Cerebellar cortex (tissue), 1 donor: ENCODE measurements at regions not wholly inside any gene's neighbourhood (a gene's known extent, or its start where the extent isn't known, plus 50 kb on each side); places are given as distances from the start of the nearest gene placed in this dataset.

Experiments used
- DNase-seq: peaks from one replicate; pipeline ENCODE4 v3.0.0-alpha.2; 2015; ENCODE audit warnings: low spot score

DNA sequence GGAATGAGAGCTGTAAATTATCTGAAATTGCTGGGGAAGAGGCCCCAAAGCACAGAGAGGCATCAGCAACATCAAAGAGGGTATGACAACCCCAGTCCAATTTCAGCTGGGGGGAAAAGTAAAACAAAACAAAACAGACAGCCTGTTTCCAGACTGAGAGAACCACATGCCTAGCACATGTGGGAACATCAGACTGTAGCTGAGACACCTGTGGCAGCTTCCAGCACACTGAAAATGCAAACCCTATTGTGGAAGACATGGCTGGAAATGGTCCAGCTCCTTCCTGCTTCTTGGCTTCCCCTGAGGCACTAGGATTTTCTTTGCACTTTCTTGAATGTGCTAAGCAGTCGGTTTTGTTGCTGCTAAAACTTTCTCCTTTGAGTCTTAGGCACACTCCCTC, 240.9 kb upstream of the STS start:
- DNase-seq = no peak

DNA sequence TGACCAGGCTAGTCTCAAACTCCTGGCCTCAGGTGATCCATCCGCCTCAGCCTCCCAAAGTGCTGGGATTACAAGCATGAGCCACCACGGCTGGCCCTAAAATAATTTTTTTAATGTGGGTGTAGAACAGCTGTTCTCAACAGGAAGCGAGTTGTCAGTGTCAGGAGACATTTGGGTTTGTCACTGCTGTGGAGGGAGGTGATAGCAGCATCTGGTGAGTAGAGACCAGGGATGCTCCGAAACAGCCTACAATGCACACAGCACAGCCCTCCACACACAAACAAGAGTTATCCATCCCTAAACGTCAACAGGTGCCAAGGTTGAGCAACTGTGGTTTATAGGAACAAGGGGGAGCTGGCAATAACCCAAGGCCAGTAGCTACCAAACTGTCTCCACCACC, 243.4 kb upstream of the STS start:
- no peak for DNase-seq

DNA sequence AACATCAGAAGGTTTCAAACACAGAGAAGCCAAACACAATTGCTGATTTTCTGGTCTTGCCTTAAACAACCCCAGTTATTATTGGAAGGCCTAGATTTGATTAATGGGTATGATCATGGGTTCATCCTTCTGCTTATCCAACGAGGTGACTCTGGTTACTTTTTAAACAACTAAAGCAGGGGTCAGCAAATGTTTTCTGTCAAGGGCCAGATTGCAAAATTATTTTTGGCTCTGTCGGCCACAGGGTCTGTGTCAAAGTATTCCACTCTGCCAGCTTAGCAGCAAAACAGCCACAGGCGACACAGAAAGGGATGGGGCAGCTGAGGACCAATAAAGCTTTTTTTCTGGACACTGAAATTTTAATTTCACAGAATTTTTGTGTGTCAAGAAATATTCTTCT, 249.1 kb upstream of the STS start:
- DNase-seq = no peak

DNA sequence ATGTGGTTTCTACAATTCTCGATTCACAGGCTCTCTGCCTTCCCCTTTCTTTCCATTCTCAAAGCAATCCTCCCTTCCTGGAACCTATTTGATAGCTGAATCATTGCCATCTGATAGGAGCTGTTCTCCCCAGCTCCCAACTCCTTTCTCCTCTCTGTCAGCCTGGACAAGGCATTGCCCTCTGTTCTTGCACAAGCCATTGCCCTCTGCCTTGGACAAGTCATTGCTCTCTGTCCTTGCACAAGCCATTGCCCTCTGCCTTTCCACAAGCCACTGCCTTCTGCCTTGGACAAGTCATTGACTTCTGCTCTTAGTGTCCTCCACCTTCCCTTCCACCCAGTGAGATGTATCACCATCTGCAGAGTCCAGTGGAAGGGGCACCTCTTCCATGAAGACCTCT, 256.1 kb upstream of the STS start:
- no peak for DNase-seq

DNA sequence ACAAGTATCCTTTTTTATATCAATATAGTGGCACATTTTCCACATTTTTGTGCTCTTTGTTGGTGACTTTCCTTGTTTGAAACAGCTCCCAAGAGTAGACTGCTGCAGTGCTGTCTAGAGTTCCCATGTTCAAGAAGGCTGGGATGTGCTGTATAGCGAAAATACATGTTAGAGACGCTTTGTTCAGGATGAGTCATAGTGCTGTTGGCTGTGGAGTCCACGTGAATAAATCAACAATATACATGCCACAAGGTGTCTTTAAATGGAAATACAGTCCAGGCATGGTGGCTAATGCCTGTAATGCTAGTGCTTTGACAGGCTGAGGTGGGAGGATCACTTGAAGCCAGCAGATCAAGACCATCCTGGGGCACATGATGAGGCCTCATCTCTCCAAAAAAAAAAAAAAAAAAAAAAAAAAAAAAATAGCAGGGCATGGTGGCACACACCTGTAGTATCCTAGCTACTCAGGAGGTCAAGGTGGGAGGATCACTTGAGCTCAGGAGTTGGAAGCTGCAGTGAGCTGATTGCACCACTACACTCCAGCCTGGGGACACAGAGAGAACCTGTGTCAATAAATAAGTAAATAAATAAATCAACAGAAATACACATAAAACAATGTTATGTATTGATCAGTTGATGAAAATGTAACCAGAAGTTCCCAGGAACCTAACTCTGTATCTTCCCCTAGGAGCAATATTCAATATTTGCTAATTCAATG, 256.8 kb upstream of the STS start:
- no peak for DNase-seq

DNA sequence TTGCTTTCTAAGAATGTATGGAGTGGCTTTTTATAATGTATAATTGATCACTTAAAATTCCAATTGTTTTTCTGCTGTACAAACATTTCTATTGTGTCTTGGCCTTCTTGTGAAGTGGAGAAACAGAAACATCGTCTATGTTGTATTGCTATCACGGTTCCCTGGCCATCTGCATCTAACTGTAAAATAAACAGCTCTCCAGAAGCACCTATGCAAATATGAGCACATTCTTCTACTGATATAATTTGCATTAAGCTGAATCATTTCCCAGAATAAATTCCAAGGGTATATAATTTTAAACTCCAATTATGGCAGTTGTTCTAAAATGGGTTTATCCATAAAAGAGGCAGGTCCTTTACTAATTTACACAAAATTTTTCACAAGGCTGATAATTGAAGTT, 261.6 kb upstream of the STS start:
- no peak for DNase-seq

DNA sequence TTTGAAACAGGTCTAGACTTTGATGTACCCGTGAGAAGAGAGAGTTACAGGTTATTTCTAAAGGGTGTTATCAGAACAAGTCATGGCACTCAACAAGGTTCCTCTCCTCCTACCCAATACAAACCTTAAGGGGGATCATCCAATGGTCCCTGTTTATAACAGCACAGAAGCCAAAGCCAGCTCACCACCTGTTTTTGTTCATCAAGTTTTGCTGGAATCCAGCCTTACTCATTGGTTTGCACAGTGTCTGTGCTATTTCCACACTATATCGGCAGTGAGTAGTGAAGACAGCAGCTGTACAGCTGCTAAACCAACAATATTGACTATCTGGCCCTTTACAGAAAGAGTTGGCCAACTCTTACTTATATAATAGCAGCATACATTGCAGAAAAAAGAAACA, 262.1 kb upstream of the STS start:
- no peak for DNase-seq

DNA sequence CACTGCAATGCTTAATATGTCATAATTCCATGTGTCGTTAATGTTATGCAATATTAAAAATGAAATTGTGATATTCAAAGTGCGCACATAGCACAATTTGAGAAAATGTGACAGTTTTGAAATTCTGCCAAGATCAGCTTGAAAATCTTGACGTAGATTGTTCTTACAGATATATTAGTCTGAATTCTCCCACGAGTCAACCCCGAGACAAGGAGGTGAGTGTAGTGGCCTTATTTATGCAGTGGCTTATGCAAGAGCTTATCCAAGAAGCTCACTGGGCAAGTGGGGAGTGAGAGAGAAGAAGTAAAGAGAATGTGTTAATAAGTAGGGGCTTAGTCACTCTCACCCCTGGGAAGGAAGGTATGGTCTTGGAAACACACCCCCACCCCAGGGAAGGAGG, 286.1 kb upstream of the STS start:
- DNase-seq = no peak

DNA sequence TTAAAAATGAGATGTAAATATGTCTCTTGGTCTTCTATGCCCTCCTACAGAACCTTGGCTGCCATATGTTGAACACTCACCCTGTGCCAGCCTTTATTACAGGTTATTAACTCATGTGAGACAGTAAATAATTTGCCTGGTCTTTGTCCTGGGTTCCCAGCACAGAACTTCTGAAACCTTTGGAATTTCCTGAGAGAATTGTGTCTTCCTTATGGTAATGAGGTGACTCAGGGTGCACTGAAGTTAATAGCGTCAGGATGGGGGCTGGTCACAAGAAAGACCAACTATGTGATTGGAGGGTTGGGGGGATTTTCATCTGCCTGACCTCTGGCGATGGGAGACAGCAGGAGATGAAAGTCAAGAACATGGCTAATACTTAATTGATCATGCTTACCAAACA, 289.8 kb upstream of the STS start:
- DNase-seq = no peak

DNA sequence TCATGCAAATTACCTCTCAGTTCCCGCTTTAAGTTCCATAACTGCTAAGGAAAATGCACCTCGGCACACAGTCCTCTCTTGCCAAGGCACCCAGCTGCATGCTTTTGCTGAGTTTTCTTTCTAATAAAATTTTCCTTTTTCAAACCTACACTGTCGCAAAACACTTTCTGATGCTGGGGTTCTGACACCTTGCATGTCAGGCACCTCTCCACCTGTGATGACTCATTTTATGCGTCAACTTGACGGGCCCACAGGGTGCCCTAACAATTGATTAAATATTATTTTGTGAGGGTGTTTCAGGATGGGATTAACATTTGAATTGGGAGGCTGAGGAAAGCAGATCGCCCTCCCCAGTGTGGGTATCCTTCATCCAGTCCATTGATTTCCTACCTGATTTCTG, 291.0 kb upstream of the STS start:
- no peak for DNase-seq

DNA sequence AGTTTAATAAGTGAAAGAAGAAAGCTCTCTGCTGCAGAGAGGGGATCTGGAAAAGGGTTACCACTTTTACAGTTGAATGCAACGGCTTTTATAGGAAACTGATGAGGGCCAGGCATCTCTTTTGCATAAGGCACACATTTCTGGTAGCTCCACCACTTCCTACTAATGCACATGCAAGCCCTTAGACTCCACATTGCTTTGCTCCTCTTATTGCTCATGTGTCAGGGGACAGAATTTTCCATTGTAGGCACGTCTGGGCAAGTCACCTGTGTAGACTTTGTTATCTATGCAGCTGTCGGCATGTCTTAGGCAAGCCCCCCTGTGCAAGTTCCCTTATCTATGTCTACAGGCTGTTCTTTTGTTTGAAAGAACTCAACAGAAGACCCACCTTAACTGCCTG, 294.6 kb upstream of the STS start:
- no peak for DNase-seq

DNA sequence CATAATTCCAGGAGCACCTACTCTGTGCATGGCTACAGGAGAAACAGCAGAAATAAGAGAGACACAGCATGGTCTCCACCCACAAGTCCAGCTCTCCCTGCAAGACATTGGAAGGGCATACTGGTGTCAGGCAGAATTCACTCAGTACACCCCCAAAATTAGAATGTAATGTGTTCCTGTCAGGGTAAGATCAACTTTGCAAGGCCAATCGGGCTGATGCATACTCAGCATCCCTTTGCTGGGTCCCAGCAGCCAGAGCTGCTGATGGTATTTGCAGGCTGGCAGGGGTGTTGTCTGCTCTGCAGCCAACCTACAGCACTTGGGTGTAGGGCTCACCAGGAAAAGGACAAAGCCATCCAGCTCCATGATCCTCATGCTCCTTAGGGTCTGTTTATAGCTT, 295.4 kb upstream of the STS start:
- no peak for DNase-seq

DNA sequence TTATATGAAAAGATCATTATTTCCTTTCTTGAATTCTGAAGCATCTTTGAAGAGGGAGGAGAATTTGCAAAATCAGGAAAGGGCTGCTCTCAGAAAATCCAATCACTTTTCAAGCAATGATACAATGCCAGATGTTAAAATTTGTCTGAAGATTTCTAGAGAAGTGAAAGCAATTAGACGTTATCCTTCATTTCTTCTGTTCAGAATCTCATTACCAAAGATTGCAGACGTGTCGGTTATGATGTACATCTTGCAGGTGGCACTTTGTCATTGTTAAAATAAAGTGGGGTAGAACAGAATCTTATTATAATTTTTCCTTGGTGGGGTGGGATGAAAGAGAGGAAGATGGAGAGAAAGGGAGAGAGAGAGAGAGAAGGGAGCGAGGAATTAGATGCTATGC, 296.4 kb upstream of the STS start:
- DNase-seq = no peak

DNA sequence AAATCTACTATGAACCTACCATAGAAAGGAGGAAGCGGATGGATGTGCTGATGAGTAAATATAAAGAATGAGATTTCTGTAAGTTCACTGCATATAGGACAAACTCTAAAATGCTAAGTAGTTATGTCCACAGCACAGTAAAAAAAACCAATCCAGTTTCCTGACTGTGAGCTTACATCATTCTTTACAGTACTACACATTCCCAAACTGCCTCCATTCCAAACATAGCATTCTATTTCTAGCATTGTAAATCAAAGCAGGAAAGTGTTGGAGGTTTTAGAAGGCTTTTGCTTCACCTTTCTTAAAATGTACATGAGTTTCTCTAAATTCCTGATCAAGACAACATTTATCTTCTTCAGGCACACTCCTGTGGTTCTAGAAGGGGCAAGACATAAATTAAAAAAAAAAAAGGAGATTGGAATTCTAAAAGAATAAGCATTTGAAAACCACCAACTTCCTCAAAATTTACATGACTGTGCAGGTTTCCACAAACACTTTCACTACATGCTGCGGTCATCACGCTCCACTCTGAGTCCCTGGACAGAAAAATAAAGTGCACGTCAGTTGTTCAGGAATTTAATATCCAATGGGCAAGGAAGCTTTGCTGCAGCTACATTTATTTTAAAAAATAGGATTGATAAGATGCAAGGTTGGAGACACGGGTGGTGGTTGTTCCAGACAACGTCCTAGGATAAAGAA, 297.6 kb upstream of the STS start:
- DNase-seq = no peak

DNA sequence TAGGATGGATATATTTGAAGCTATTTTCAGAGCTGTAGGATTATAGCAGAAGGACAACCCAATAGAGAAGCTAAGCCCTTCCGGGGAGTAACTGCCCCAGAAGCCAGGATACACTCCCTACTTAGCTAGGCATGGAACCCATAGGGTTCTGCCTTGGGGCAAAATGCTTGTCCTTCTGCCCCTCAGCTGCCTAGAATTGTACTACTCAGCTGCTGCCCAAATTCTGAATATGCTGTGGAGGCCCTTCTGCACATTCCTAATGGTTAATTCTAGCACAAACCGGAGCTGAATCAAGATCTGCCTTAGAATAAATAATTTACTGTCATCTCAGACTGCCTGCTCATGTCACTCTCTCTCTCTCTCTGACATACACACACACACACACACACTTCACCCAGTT, 297.7 kb upstream of the VCX3A start:
- DNase-seq = no peak

DNA sequence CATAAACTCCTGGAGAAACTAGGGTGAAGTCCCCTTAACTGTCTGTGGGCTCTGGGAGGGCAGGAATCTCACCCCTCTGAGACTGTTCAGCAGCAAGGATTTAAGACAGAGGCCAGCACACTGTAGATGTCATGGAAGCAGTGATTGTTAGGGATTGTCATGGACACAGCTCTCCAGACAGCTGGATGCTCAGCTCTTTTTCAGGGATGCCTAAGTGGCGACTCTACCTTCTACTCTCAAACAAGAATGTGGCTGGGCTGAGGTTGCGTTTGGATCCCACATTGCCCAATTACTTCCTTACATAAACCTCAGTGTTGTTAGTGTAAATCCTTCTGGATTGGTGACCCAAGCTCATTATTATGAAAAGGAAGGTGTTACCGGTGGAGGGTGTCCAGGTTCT, 291.9 kb upstream of the VCX3A start:
- DNase-seq = no peak

DNA sequence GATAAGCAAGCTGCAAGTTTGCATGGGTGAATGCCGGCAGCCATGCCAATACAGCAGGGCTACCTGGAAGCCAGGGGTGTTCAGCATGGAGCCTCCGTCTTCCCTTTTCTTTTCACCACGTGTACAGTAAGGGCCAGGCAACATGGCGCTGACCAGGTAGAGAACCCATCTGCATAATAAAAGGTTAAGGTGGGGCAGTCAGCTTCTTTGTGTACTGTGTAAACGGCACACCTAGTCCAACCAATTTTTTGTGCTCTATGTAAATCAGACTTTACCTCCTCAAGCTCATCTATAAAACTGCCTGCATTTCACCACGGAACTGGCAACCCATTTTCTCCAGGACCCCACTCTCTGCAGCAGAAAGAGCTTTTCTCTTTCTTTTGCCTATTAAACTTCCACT, 286.8 kb upstream of the VCX3A start:
- no peak for DNase-seq

DNA sequence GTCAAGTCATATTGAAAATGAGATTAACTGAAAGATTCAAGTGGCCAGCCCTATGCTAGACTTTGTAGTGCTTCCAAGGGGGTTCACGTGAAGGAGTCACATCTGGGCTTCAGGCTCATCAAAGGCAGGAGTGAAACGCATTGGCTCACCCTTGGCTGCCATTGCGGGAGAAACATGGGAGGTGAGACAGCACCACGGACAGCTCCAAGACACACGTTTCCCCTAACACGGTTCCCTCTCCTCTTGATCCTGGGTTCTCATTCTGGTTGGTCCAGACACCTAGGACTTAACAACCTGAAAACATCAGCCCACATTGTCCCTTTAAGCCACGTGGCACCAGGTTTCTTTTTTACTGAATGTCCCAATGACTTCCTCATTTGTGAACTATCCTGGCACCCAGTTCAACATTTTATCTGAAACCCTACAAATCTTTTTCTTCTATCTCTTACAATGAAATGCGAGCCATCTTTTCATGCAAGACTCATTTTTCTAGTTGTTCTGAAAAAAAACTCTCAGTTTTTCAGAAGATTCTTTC, 279.0 kb upstream of the VCX3A start:
- DNase-seq = no peak

DNA sequence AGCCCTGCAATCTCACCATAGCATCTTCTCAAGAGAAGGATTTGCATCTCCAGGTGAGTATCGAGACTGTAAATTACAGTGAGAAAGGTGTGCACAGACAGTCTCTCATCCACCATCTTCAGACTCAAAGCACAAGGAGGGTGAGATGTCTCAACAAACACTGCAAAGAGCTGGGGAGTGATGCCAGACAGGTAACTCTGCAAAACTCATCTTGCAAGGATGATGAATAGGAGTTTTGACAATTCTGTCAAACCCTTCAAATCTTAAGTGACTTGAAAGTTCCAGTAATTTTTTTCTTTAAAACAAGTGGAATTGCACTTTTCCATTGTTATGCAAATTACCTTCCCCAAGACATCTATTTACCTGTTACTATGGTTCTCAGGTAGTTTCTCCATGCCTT, 277.2 kb upstream of the VCX3A start:
- DNase-seq = no peak

DNA sequence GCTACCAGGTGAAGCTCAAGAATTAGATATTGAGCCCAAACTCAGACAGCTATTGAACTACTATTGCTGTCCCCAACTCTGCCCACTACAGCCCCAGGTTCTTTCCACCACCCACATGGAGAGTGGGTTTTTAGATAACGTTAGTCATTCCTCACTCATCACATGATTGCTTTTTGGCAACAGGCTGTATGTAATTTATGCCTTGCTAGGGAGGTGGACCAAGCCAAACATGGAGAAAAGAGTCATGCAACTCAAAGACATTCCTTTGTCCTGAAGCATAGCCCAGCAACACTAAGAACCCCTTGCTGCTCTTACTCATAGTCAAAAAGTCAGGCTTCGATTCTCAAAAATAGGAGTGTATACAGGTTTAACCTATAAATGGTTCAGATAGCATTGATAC, 275.9 kb upstream of the VCX3A start:
- DNase-seq = no peak

DNA sequence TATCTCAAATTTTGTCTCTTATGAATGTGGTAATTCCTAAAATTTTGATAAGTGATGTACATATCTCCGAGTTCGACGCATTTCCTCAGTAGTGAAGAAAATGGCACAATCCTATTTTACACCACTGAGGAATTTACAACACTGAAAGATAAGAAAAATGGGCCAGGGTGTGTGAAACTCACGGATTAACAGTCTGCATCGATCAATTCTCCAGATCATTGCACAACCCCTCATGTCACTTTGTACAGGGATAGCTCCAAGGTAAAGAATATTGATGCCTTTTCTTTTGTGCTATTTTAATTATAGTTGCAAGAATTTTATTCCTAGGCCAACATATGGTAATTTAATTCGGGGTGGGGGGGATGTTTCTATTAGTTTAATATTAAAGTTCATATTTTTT, 268.7 kb upstream of the VCX3A start:
- DNase-seq = no peak

DNA sequence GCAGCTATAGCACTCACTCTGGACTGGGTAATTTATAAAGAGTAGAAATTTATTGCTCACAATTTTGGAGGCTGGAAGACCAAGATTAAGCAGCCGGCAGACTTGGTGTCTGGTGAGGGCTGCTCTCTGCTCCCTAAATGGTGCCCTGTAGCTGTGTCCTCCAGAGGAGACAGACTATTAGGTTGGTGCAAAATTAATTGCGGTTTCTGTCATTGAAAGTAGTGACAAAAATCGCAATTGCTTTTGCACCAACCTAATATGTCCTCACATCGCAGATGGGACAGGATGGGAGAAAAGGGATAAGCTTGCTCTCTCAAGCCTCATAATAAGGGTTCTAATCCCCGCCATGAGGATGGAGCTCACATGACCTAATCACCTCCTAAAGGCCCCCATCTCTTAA, 258.1 kb upstream of the VCX3A start:
- DNase-seq = no peak

DNA sequence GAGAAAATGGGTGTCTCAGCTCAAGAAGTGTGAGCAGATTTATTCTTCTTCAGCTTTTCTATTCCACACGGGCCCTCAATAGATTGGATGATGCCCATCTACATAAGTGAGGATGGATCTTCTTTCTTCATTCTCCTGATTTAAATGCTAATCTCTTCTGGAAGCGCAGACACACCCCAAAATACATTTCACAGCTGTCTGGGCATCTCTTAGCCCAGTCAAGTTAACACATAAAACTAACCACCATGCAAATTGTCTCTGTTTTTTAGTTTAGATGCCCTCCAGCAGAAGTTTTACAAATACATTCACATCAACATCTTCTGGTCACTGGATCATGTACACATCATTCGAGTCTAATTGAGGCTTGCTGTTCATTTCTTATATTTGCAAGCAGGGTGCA, 249.0 kb upstream of the VCX3A start:
- DNase-seq = no peak

DNA sequence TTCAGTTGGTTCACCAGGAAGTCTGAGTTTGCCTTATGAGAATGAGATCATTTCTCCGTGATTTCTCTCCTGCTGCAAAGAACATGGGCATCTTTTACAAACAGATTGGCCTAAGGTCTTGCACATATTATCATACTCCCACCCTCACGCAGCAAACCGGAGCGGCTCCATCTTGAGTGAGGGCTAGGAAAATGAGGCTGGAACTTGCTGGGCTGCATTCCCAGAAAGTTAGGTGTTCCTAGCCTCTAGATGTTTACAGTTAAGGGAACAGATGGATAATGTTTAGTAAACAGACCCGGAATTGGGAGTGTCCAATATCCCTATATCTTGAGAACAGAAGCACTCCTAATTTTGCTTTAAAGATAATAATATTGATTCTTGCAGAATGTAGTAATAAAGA, 247.9 kb upstream of the VCX3A start:
- DNase-seq = no peak
